HEK293 (cell line): ENCODE measurements at regions not wholly inside any gene's neighbourhood (a gene's known extent, or its start where the extent isn't known, plus 50 kb on each side); places are given as distances from the start of the nearest gene placed in this dataset.

Experiments
- ZEB2 ChIP-seq: fragments of 450-650 bp; formaldehyde crosslinking; IDR thresholded peaks from 2 replicates; pipeline ENCODE4 v1.5.1; 2016; ENCODE audit warnings: missing biosample characterization, missing genetic modification characterization
- TF ChIP-seq, protein P1 (sequence below): fragments of 450-650 bp; IDR thresholded peaks from 2 replicates; pipeline ENCODE4 v1.5.1; 2018; ENCODE audit warnings: missing biosample characterization, mild to moderate bottlenecking, missing genetic modification characterization

DNA sequence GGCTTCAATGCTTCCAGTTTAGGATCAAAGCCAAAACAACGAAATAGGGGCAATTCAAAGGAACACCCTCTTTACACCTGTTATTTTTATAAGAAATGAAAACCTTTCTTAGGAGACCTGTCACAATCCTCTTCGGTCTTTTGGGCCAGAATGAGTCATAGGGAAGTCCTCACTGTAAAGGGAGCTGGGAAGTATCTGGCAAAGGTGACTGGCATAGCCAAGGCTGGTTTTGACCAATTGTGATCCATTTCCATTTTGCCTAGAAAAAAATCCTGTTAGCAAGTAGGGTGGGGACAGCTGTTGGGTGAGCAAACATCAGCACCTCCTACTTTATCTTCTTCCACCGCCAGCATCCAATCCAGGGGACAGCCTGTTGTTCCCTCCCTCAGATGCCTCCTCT is 343.2 kb upstream of the SULF2 start:
- TF ChIP-seq ZEB2 (tag by site-specific recombination): no peak
- TF ChIP-seq, protein P1, sequence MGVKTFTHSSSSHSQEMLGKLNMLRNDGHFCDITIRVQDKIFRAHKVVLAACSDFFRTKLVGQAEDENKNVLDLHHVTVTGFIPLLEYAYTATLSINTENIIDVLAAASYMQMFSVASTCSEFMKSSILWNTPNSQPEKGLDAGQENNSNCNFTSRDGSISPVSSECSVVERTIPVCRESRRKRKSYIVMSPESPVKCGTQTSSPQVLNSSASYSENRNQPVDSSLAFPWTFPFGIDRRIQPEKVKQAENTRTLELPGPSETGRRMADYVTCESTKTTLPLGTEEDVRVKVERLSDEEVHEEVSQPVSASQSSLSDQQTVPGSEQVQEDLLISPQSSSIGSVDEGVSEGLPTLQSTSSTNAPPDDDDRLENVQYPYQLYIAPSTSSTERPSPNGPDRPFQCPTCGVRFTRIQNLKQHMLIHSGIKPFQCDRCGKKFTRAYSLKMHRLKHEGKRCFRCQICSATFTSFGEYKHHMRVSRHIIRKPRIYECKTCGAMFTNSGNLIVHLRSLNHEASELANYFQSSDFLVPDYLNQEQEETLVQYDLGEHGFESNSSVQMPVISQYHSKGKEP (tag by site-specific recombination): no peak
